Stimulated activated CD8-positive, alpha-beta memory T cell treated with anti-CD3 and anti-CD28 coated beads, Interleukin-4, amount 100 ng/mL, for 4 hours (primary cell): ENCODE measurements at regions not wholly inside any gene's neighbourhood (a gene's known extent, or its start where the extent isn't known, plus 50 kb on each side); places are given as distances from the start of the nearest gene placed in this dataset.

Experiments used
- DNase-seq, 2 donors: peaks; one replicate each; pipeline ENCODE4 v3.0.0-alpha.2; 2020; ENCODE audit warnings: low read depth in 2 of 2, low spot score in 1 of 2

- no peak for DNase-seq
These were observed 314.8 kb downstream of the CDC5L start for GRCh38 chr6:44702292-44702691.

DNA sequence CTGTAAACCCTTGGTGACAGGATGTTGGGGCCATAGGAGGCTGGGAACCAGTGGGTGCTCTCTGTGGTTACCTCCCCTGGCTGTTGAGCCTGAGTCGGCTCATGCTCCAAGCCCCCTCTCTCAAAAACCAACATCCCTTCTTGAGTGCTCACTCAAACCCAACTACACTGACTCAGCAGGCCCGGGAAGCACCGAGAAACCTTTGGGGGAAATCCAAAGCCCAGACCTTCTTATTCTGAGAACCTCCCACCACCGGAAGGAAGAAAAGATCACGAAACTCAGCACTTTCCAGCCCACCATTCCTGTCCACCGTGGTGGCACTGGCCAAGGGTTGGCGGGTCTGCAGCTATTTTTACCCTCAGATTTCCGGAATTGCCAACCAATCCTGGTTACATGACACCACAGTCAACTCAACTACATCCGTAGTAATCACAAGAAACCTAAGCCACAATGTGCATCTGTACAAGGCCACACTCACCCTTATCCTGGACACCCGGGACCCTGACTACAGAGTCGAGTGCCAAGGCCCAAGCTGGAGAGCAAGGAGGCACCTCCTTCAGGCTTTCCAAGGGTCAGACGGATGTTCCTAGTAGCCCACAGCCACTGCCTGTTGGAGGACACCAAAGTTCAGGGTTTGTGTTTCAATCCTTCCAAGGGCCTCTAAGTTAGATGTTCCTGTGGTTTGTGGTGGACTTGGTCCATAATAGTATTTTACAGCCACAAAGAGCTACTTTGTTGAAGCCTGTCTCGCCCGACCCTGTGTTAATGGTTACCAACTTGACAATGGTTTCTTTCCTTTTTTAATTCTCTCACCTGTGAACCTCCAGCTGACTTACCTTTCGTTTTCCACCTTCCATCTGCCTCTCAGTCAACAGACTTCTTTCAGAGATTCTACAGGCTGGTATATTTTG, 317.0 kb downstream of the CDC5L start:
- no peak for DNase-seq

DNA sequence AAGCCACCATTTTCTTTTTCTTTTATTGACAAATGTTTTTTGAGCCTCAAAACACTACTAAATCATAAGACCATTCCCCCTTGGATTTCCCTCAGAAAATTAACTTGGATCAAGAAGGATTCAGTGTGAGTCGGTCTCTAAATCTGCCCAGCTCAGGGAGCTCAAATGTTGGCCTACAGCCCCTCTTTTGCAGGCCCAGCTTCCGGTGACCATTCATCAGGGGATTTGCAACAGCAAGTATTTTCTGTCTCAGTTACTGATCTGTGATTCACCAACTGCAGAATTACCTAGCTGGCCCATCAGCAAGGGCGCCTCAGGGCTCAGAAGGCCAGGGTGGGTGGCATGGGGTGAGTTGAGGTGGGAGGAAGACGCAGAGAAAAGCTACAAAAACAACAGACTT, 318.1 kb downstream of the CDC5L start:
- no peak for DNase-seq

DNA sequence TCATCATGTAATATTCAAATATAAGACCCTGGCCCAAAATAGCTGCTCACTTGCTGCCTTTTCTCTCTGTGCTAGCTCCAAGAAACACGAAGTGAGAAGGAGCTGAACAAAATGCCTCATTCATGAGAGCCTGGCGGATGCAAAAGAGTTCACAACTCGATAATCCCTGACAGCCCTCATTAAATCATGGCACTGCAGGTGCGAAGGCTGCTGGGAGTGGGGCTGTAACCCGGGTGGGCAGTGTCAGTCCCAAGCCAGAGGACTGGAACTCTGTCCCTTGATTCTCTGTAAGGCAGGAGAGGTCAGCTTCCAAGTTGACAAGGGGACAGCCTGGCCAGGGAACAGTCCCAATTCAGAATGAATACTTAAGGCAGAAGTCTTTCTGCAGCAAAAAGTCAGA, 318.5 kb downstream of the CDC5L start:
- DNase-seq = no peak

DNA sequence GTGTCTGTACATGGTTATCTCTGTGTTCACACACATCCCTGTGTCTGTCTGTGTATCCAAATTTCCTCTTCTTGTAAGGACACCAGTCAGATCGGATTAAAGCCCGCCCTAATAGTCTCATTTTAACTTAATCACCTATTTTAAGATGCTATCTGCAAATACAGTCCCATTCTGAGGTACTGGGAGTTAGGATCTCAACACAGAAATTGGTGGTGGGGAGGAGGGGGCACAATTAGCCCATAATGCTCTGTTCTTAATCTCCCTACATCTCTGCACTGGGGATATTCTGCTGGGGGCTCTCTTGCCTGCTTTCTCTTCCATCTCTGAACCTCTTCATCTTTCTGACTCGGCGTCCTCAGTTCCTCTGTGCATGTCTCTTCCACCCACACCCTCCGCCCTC, 320.7 kb downstream of the CDC5L start:
- no peak for DNase-seq

GRCh38 chr6:44712353-44713111, 325.0 kb downstream of the CDC5L start:
- no peak for DNase-seq

- no peak for DNase-seq
These were observed 327.7 kb downstream of the CDC5L start for GRCh38 chr6:44715188-44715587.

DNA sequence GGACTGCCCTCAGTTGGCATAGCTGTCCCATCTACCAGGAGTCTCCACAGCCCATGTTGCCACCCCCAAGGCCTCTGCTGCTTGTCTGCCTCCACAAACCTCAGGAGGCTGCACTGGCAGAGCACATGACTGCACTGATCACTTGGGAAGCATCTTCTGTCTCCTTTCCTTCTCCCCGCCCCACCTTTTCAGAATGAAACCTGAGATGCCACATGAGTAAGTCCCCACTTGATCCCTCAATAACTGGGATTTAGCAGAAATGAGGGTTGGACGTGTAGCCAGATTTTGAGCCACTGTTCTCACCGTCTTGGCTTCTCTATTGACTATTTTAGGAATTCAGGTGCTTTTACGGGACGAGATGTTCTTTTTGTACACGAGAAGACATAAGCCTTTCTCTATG, 328.4 kb downstream of the CDC5L start:
- DNase-seq = no peak

DNA sequence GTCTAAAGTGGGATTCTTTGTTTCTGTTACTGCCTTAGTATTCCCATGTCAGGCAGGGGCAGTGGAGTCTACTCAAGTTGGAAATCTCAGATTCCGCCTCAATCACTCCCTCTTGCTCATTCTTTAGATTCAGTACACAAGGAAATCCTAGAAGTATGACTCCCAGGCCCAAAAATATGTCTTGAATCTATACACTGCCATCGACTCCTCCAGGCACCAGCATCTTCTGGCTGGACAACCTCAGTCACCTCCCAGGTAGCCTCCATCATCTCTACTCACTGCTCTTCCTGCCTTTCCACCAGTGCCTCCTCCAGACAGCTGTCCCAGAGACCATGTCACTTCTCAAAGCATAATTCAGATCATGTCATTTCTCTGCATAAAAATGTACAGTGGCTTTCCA, 329.9 kb downstream of the CDC5L start:
- DNase-seq = no peak

- no peak for DNase-seq
These were observed 334.6 kb downstream of the CDC5L start for GRCh38 chr6:44721954-44722578.

DNA sequence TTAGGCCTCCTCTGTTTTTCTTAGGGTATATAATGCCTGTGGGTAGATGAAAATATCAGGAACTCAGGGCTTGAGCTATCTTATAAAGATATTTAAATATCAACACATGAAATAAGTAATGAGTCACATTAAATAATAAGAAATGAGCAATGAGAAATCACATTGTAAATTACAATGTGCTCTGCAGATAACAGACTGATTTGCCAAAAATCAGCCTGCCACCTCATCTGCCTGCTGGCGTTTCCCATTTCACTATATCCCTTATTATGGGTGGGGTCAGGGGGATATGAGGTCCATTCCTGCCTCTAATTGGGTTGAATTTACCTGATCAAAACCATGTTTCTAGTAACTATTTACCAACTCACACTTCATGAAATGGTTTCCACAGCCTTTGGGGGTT, 335.2 kb downstream of the CDC5L start:
- DNase-seq = no peak

DNA sequence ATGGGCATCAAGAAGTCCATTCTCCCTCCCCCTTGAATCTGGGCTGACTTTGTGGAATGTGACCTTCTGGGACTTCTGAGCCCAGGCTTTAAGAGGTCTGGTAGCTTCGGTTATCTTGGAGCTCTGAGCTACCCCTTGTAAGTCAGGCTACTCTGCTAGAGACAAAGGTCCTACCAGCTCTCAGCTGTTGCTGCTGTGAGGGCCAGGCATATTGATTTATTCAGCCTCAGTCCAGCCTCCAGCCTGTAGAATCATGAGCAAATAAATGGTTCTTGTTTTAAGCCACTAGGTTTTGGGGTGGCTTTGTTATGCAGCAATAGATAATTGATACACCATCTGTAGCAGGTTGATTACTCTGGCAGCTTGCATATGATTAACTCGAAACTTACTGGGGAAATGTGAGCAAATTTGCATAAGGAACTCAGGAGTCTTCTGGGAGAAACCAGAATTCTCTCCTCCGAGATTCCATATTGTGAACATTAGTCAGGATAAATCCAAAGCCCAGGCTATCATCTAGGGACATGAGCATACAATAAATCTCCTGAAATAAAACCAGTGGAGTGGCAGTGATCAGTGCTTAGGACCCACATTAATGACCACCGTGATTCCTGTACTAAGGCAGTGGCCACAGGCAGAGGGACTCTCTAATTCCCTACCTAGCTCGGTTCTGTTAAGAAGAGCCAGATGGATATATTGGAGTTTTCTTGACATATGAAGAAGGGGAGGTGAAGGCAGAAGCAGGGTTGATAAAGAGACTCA, 336.1 kb downstream of the CDC5L start:
- no peak for DNase-seq

- DNase-seq = no peak
These were observed 337.6 kb downstream of the CDC5L start for GRCh38 chr6:44725070-44725469.

- DNase-seq = no peak
These were observed 340.4 kb downstream of the CDC5L start for GRCh38 chr6:44727651-44728630.

- no peak for DNase-seq
These were observed 343.4 kb downstream of the CDC5L start for GRCh38 chr6:44730771-44731391.

GRCh38 chr6:44731485-44732095, 344.1 kb downstream of the CDC5L start:
- DNase-seq = no peak

- no peak for DNase-seq
These were observed 344.7 kb downstream of the CDC5L start for GRCh38 chr6:44732243-44732642.

DNA sequence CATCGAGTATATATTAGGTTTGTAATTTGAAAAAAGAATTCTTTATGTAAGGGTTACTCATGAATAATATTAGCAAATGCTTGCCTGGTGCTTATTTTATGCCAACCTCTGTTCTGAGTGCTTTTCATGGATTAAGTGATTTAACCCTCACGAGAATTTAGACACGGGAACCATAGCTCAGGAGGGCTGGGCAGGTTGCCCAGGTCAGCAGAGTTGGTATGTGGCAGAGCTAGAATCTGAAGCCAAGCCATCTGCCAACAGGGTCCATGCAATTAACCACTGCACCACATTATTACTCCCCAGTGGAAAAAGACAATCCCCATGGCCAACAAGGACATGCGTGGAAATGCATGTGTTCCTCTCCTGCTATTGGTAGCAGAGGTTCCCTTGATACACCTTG, 345.6 kb downstream of the CDC5L start:
- no peak for DNase-seq

DNA sequence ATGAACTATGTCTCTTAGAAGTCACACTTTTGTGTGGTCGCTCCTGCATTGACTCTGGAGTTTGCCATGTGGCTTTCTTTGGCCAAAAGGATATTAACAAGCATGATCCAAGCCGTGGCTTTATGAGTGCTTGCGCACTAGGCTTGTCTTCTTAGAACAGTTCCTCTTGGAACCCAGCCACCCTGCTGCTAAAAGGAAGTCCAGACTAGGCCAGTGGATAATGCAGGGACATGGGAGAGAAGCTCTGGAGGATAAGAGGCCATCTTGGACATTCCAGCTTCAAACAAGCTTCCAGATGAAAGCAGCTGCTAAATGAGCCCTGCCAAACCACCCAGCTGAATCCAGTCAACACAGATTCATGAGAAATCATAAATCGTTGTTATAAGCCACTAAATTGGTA, 346.4 kb downstream of the CDC5L start:
- DNase-seq = no peak
